ENCODE measurements at regions not wholly inside any gene's neighbourhood (a gene's known extent, or its start where the extent isn't known, plus 50 kb on each side); places are given as distances from the start of the nearest gene placed in this dataset.
"Not testable (repeated sequence)": the region's sequence is repeated elsewhere in the genome, so short reads cannot be mapped to it uniquely, and the experiment has no call there.

- no peaks in the 10 kb centered on the region for H3K36me3 ChIP-seq (ENCODE audit: insufficient read depth, low read length, poor library complexity, severe bottlenecking)
- POLR2A ChIA-PET (ENCODE audit: low non-redundant PET): no interaction called here
- H3K27me3 ChIP-seq (replicated peaks; ENCODE audit: insufficient read depth, low read depth, low read length, poor library complexity): no peaks in the 10 kb centered on the region
- no peak overlapping the region for H3K4me3 ChIP-seq (ENCODE audit: low read depth, low read length, poor library complexity, severe bottlenecking)
- no peaks in the 10 kb centered on the region for H3K4me1 ChIP-seq (ENCODE audit: insufficient read depth, low read length, poor library complexity, severe bottlenecking)
- no peak for DNase-seq (ENCODE audit: low spot score)
- CTCF ChIA-PET: no interaction called here
- intact Hi-C loops (cut with micrococcal nuclease; ENCODE audit: unreplicated experiment): no loop called here
- no peak overlapping the region for H3K27ac ChIP-seq (ENCODE audit: low read depth, low read length, poor library complexity, severe bottlenecking)
- no peak for TF ChIP-seq EZH2 (IDR thresholded peaks at IDR 0.05; ENCODE audit: borderline replicate concordance, low read depth, low read length, poor library complexity, severe bottlenecking)
- no TSS peak for BruUV-seq (replicated peaks)
- H3K9me3 ChIP-seq (ENCODE audit: low read depth, low read length, poor library complexity, severe bottlenecking): no peaks in the 10 kb centered on the region
Measured at GRCh38 chr6:167479901-167480648, 155.2 kb downstream of the TTLL2 start.

GRCh38 chr6:167481307-167481926, 156.5 kb downstream of the TTLL2 start:
- H3K4me1 ChIP-seq (ENCODE audit: insufficient read depth, low read length, poor library complexity, severe bottlenecking): no peaks in the 10 kb centered on the region
- H3K27ac ChIP-seq (ENCODE audit: low read depth, low read length, poor library complexity, severe bottlenecking): no peak overlapping the region
- no TSS peak for BruUV-seq (replicated peaks)
- no peaks in the 10 kb centered on the region for H3K36me3 ChIP-seq (ENCODE audit: insufficient read depth, low read length, poor library complexity, severe bottlenecking)
- DNase-seq (ENCODE audit: low spot score): no peak
- TF ChIP-seq EZH2 (IDR thresholded peaks at IDR 0.05; ENCODE audit: borderline replicate concordance, low read depth, low read length, poor library complexity, severe bottlenecking) (no peak), CTCF (conservative IDR thresholded peaks at IDR 0.05; ENCODE audit: low read depth, low read length) (no peak)
- no peaks in the 10 kb centered on the region for H3K9me3 ChIP-seq (ENCODE audit: low read depth, low read length, poor library complexity, severe bottlenecking)
- CTCF ChIA-PET: no interaction called here
- H3K27me3 ChIP-seq (replicated peaks; ENCODE audit: insufficient read depth, low read depth, low read length, poor library complexity): no peaks in the 10 kb centered on the region
- intact Hi-C loops (cut with micrococcal nuclease; ENCODE audit: unreplicated experiment): no loop called here
- no peak overlapping the region for H3K4me3 ChIP-seq (ENCODE audit: low read depth, low read length, poor library complexity, severe bottlenecking)
- POLR2A ChIA-PET (ENCODE audit: low non-redundant PET): no interaction called here

- H3K4me3 ChIP-seq (ENCODE audit: low read depth, low read length, poor library complexity, severe bottlenecking); H3K27ac ChIP-seq (ENCODE audit: low read depth, low read length, poor library complexity, severe bottlenecking); intact Hi-C loops (cut with micrococcal nuclease; ENCODE audit: unreplicated experiment); CTCF ChIA-PET; POLR2A ChIA-PET (ENCODE audit: low non-redundant PET); BruUV-seq (replicated peaks); H3K9me3 ChIP-seq (ENCODE audit: low read depth, low read length, poor library complexity, severe bottlenecking); DNase-seq (ENCODE audit: low spot score); H3K4me1 ChIP-seq (ENCODE audit: insufficient read depth, low read length, poor library complexity, severe bottlenecking); H3K27me3 ChIP-seq (replicated peaks; ENCODE audit: insufficient read depth, low read depth, low read length, poor library complexity); H3K36me3 ChIP-seq (ENCODE audit: insufficient read depth, low read length, poor library complexity, severe bottlenecking): not testable (repeated sequence)
Measured at GRCh38 chr6:167482801-167483200, 157.9 kb downstream of the TTLL2 start.

GRCh38 chr6:167485186-167485978, 160.5 kb downstream of the TTLL2 start:
- TF ChIP-seq CTCF (conservative IDR thresholded peaks at IDR 0.05; ENCODE audit: low read depth, low read length): peak; percentile 75
- TF ChIP-seq EZH2 (IDR thresholded peaks at IDR 0.05; ENCODE audit: borderline replicate concordance, low read depth, low read length, poor library complexity, severe bottlenecking): no peak
- no peaks in the 10 kb centered on the region for H3K27me3 ChIP-seq (replicated peaks; ENCODE audit: insufficient read depth, low read depth, low read length, poor library complexity)
- no peak overlapping the region for H3K4me3 ChIP-seq (ENCODE audit: low read depth, low read length, poor library complexity, severe bottlenecking)
- intact Hi-C loops (cut with micrococcal nuclease; ENCODE audit: unreplicated experiment): loop anchor here (1.0 kb wide), 1 partner anchor 413 kb away; no protein-coding TSS in a partner anchor
- H3K36me3 ChIP-seq (ENCODE audit: insufficient read depth, low read length, poor library complexity, severe bottlenecking): no peaks in the 10 kb centered on the region
- POLR2A ChIA-PET (ENCODE audit: low non-redundant PET): no interaction called here
- H3K27ac ChIP-seq (ENCODE audit: low read depth, low read length, poor library complexity, severe bottlenecking): no peak overlapping the region
- no peaks in the 10 kb centered on the region for H3K4me1 ChIP-seq (ENCODE audit: insufficient read depth, low read length, poor library complexity, severe bottlenecking)
- no TSS peak for BruUV-seq (replicated peaks)
- DNase-seq (ENCODE audit: low spot score): peak; percentile 72
- H3K9me3 ChIP-seq (ENCODE audit: low read depth, low read length, poor library complexity, severe bottlenecking): no peaks in the 10 kb centered on the region
- CTCF ChIA-PET: interaction anchor here (0.5 to 1.6 kb wide), 3 partner anchors 134 to 413 kb away, joined by 3 to 6 read pairs (median 4); no protein-coding TSS in a partner anchor

Data from A673 (cell line).